Parathyroid adenoma (tissue), 2 donors: ENCODE measurements at regions not wholly inside any gene's neighbourhood (a gene's known extent, or its start where the extent isn't known, plus 50 kb on each side); places are given as distances from the start of the nearest gene placed in this dataset.

Source experiments
- H2AFZ ChIP-seq: fragments of 300-600 bp; sonication (generic); one replicate; pipeline ENCODE4 v1.7.0; 2017; ENCODE audit warnings: antibody characterized with exemption, mild to moderate bottlenecking
- H3K27ac ChIP-seq: fragments of 300-600 bp; sonication (generic); one replicate; pipeline ENCODE4 v1.7.0; 2017
- H3K27me3 ChIP-seq: fragments of 300-600 bp; sonication (generic); one replicate; pipeline ENCODE4 v1.7.0; 2017; ENCODE audit warnings: low read length; ENCODE audit not compliant: control insufficient read depth, insufficient read depth
- H3K36me3 ChIP-seq: fragments of 300-600 bp; sonication (generic); one replicate; pipeline ENCODE4 v1.7.0; 2017; ENCODE audit warnings: low read length; ENCODE audit not compliant: control insufficient read depth, insufficient read depth
- H3K4me1 ChIP-seq: fragments of 300-600 bp; sonication (generic); one replicate; pipeline ENCODE4 v1.7.0; 2017; ENCODE audit warnings: control low read depth
- H3K4me2 ChIP-seq: fragments of 300-600 bp; sonication (generic); one replicate; pipeline ENCODE4 v1.7.0; 2017; ENCODE audit warnings: low read length
- H3K4me3 ChIP-seq: fragments of 300-600 bp; sonication (generic); one replicate; pipeline ENCODE4 v1.7.0; 2017; ENCODE audit warnings: low read depth, low read length
- H3K79me2 ChIP-seq: fragments of 300-600 bp; sonication (generic); one replicate; pipeline ENCODE4 v1.7.0; 2017; ENCODE audit warnings: control low read depth
- H3K9ac ChIP-seq: fragments of 300-600 bp; sonication (generic); one replicate; pipeline ENCODE4 v1.7.0; 2017; ENCODE audit warnings: mild to moderate bottlenecking
- H3K9me3 ChIP-seq: fragments of 300-600 bp; sonication (generic); one replicate; pipeline ENCODE4 v1.7.0; 2017; ENCODE audit warnings: low read length; ENCODE audit not compliant: control insufficient read depth
- TF ChIP-seq, protein P1 (sequence below): fragments of 300-600 bp; sonication (generic); IDR thresholded peaks from one replicate; pipeline ENCODE4 v1.7.0; 2017; ENCODE audit warnings: antibody characterized with exemption, mild to moderate bottlenecking
- donor health status: primary hyperparathyroidism.

- TF ChIP-seq, protein P1, sequence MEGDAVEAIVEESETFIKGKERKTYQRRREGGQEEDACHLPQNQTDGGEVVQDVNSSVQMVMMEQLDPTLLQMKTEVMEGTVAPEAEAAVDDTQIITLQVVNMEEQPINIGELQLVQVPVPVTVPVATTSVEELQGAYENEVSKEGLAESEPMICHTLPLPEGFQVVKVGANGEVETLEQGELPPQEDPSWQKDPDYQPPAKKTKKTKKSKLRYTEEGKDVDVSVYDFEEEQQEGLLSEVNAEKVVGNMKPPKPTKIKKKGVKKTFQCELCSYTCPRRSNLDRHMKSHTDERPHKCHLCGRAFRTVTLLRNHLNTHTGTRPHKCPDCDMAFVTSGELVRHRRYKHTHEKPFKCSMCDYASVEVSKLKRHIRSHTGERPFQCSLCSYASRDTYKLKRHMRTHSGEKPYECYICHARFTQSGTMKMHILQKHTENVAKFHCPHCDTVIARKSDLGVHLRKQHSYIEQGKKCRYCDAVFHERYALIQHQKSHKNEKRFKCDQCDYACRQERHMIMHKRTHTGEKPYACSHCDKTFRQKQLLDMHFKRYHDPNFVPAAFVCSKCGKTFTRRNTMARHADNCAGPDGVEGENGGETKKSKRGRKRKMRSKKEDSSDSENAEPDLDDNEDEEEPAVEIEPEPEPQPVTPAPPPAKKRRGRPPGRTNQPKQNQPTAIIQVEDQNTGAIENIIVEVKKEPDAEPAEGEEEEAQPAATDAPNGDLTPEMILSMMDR = no peak
- no peak overlapping the region for H3K4me2 ChIP-seq
- H3K9me3 ChIP-seq = no peaks in the 10 kb centered on the region
- H3K27me3 ChIP-seq = no peaks in the 10 kb centered on the region
- no peak overlapping the region for H3K27ac ChIP-seq
- no peak overlapping the region for H3K4me3 ChIP-seq
- H3K79me2 ChIP-seq = no peaks in the 10 kb centered on the region
- no peaks in the 10 kb centered on the region for H3K36me3 ChIP-seq
- H2AFZ ChIP-seq = no peak overlapping the region
- no peaks in the 10 kb centered on the region for H3K4me1 ChIP-seq
- H3K9ac ChIP-seq = no peak overlapping the region
Measured at GRCh38 chr10:124306922-124307371, 111.8 kb downstream of the OAT start.

DNA sequence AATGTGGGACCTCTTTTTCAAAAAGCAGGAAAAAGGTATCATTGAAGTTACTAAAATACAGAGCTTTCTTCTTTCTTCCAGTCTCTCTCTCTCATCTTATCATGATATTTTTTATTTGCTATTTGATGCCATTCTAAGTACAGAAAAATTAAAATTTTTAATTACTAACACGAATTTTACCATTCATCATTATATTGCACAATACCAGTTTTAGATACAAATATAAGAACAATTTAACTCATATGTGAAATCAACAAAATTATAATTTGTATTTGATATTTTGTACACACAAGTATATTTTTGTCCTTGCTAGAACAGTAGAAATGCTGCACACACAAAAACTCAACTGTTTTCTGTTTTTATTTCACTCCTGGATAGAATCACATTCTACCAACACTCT is 112.2 kb downstream of the OAT start:
- Histone ChIP-seq H3K27ac (no peak overlapping the region), H3K27me3 (no peaks in the 10 kb centered on the region), H3K4me2 (no peak overlapping the region), H3K4me1 (no peaks in the 10 kb centered on the region), H3K36me3 (no peaks in the 10 kb centered on the region), H2AFZ (no peak overlapping the region), H3K9ac (no peak overlapping the region), H3K79me2 (no peaks in the 10 kb centered on the region), H3K4me3 (no peak overlapping the region), H3K9me3 (no peaks in the 10 kb centered on the region)
- TF ChIP-seq, protein P1 = no peak

GRCh38 chr10:124305984-124306383 is 112.7 kb downstream of the OAT start:
- TF ChIP-seq, protein P1 = no peak
- H3K27ac ChIP-seq = no peak overlapping the region

DNA sequence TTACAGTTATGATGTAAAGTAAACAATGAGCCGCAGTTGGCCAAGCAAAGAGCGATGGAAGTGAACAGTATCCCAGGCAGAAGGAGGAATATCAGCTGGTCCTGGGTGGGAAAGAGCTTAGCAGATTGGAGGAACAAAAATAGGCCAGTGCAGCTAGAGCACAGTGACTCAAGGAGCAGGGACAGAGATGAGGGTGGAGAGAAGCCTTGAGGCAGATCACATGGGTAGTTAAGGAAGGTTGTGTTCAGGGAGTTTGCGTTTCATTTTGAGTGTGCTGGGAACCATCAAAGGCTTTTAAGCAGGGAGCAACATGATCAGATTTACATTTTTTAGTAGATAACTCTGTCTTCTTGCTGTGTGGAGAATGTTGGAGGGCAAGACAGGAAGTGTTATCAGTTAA is 113.6 kb downstream of the OAT start:
- Histone ChIP-seq H3K36me3 (no peaks in the 10 kb centered on the region), H3K4me1 (no peaks in the 10 kb centered on the region), H3K27me3 (no peaks in the 10 kb centered on the region), H2AFZ (no peak overlapping the region), H3K9ac (no peak overlapping the region), H3K27ac (no peak overlapping the region), H3K4me2 (no peak overlapping the region), H3K4me3 (no peak overlapping the region), H3K9me3 (no peaks in the 10 kb centered on the region), H3K79me2 (no peaks in the 10 kb centered on the region)
- TF ChIP-seq, protein P1 = no peak

More at GRCh38 chr10:124305984-124306383, 112.7 kb downstream of the OAT start:
- Histone ChIP-seq H3K4me2 (no peak overlapping the region), H3K4me1 (no peaks in the 10 kb centered on the region), H3K4me3 (no peak overlapping the region), H3K9ac (no peak overlapping the region), H3K27me3 (no peaks in the 10 kb centered on the region), H3K9me3 (no peaks in the 10 kb centered on the region), H2AFZ (no peak overlapping the region), H3K79me2 (no peaks in the 10 kb centered on the region), H3K36me3 (no peaks in the 10 kb centered on the region)

DNA sequence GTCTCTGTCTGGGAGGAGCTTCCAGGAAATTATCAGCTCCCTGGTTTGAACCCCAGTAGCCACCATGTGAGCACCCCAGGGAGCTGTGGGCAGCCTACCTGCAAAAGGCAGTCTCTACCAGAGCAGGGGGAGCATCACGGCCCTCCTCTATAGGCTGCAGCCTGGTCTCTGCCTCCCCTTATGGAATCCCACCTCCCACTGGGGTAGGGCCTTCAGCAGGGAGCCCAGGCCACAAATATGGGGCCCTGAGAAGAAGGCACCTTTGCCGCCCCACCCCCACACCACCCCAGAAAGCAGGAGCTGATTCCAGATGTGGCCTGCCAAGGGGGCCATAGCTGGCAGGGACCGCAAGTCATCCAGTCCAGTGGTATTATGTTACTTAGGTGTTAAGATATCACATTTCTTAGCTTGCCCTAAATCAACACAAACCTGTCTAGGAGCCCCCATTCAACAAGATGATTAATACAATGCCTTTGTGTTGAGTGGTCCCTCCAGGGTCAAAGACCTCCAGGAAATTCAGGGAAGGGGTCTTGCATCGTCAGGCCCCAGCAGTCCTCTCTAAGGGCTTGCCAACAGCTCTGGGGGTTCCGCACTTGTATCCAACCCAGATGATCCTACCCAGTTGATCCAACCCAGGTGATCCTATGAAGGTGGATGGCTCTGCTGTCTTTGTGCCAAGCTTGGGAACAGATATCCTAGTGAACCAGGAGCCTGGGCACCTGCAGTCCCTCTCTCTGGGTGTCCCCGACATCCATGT is 114.9 kb downstream of the OAT start:
- Histone ChIP-seq H3K4me2 (no peak overlapping the region), H3K9ac (no peak overlapping the region), H3K4me1 (no peaks in the 10 kb centered on the region), H3K4me3 (no peak overlapping the region), H3K27me3 (no peaks in the 10 kb centered on the region), H2AFZ (no peak overlapping the region), H3K27ac (no peak overlapping the region), H3K9me3 (no peaks in the 10 kb centered on the region), H3K79me2 (no peaks in the 10 kb centered on the region), H3K36me3 (no peaks in the 10 kb centered on the region)
- TF ChIP-seq, protein P1 = no peak
